ENCODE measurements at regions not wholly inside any gene's neighbourhood (a gene's known extent, or its start where the extent isn't known, plus 50 kb on each side); places are given as distances from the start of the nearest gene placed in this dataset.

- no peak for ATAC-seq
Measured at GRCh38 chr10:107749235-107749634, 584.7 kb upstream of the SORCS1 start.

- no peak for ATAC-seq
Measured at GRCh38 chr10:107747851-107748250, 583.3 kb upstream of the SORCS1 start.

- no peak for ATAC-seq
Measured at GRCh38 chr10:107741971-107742370, 577.5 kb upstream of the SORCS1 start.

- no peak for ATAC-seq
Measured at GRCh38 chr10:107740962-107741690, 576.6 kb upstream of the SORCS1 start.

- ATAC-seq: no peak
Measured at GRCh38 chr10:107739951-107740350, 575.4 kb upstream of the SORCS1 start.

GRCh38 chr10:107733328-107734130 lies 569.0 kb upstream of the SORCS1 start:
- ATAC-seq: no peak

GRCh38 chr10:107732045-107732444 lies 567.5 kb upstream of the SORCS1 start:
- no peak for ATAC-seq

- ATAC-seq: peak; percentile 37
Measured at GRCh38 chr10:107728807-107729206, 564.3 kb upstream of the SORCS1 start.

- no peak for ATAC-seq
Measured at GRCh38 chr10:107727767-107728317, 563.3 kb upstream of the SORCS1 start.

- no peak for ATAC-seq
Measured at GRCh38 chr10:107718864-107719263, 554.4 kb upstream of the SORCS1 start.

GRCh38 chr10:107717046-107717445 lies 552.5 kb upstream of the SORCS1 start:
- ATAC-seq: no peak

GRCh38 chr10:107715565-107715964 lies 551.1 kb upstream of the SORCS1 start:
- ATAC-seq: no peak

- ATAC-seq: no peak
Measured at GRCh38 chr10:107708981-107709380, 544.5 kb upstream of the SORCS1 start.

- ATAC-seq: no peak
Measured at GRCh38 chr10:107706096-107706725, 541.7 kb upstream of the SORCS1 start.

- ATAC-seq: no peak
Measured at GRCh38 chr10:107701943-107702342, 537.4 kb upstream of the SORCS1 start.

- no peak for ATAC-seq
Measured at GRCh38 chr10:107692072-107692471, 527.6 kb upstream of the SORCS1 start.

GRCh38 chr10:107689323-107689722 lies 524.8 kb upstream of the SORCS1 start:
- ATAC-seq: no peak

- no peak for ATAC-seq
Measured at GRCh38 chr10:107687701-107688100, 523.2 kb upstream of the SORCS1 start.

GRCh38 chr10:107686095-107686494 lies 521.6 kb upstream of the SORCS1 start:
- no peak for ATAC-seq

- no peak for ATAC-seq
Measured at GRCh38 chr10:107671960-107672359, 507.5 kb upstream of the SORCS1 start.

GRCh38 chr10:107666214-107666613 lies 501.7 kb upstream of the SORCS1 start:
- no peak for ATAC-seq

GRCh38 chr10:107665459-107665858 lies 501.0 kb upstream of the SORCS1 start:
- ATAC-seq: no peak

GRCh38 chr10:107657851-107658250 lies 493.3 kb upstream of the SORCS1 start:
- ATAC-seq: no peak
